ENCODE measurements at regions not wholly inside any gene's neighbourhood (a gene's known extent, or its start where the extent isn't known, plus 50 kb on each side); places are given as distances from the start of the nearest gene placed in this dataset.
"Not testable (repeated sequence)": the region's sequence is repeated elsewhere in the genome, so short reads cannot be mapped to it uniquely, and the experiment has no call there.

DNA sequence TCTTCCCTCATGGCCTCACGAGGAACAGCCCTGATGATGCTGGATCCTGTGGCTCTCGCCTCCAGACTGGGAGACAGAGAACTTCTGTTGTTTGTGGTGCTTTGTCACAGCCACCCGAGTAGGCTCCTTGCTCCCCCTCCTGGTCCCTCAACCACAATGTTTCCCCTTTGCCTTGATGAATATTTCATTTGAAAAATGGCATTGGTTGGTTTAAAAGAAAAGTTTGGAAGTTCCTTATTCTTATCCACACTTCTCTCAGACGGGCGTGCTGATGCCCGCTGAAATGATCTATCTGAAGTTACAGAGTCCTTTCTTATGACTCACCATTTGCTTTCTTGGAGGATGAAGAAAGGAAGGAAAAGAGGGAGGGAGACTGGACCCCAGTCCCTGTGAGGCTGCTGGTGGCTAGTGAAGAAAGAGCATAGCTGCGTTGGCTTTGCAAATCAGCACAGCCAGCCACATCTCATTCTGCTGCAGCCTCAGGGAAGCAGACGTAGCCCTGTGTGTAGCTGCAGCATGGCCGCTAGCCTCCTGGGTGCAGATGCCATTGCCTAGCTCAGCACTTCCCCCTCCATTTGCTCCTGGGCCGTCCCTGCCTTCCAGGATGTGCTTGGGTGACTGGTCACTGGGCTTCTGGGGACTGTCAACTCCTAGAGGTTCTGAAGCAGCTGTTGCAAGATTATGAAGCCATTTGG is 185.9 kb downstream of the ERCC6L2 start:
- Histone ChIP-seq H3K4me3 (ENCODE audit: low read depth, low read length) (no peak overlapping the region), H3K36me3 (ENCODE audit: control insufficient read depth, insufficient read depth, low read length) (no peaks in the 10 kb centered on the region), H3K27me3 (ENCODE audit: control insufficient read depth, insufficient read depth, low read length) (no peaks in the 10 kb centered on the region)
- DNase-seq (ENCODE audit: low read depth): no peak
- TF ChIP-seq, protein P1, sequence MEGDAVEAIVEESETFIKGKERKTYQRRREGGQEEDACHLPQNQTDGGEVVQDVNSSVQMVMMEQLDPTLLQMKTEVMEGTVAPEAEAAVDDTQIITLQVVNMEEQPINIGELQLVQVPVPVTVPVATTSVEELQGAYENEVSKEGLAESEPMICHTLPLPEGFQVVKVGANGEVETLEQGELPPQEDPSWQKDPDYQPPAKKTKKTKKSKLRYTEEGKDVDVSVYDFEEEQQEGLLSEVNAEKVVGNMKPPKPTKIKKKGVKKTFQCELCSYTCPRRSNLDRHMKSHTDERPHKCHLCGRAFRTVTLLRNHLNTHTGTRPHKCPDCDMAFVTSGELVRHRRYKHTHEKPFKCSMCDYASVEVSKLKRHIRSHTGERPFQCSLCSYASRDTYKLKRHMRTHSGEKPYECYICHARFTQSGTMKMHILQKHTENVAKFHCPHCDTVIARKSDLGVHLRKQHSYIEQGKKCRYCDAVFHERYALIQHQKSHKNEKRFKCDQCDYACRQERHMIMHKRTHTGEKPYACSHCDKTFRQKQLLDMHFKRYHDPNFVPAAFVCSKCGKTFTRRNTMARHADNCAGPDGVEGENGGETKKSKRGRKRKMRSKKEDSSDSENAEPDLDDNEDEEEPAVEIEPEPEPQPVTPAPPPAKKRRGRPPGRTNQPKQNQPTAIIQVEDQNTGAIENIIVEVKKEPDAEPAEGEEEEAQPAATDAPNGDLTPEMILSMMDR (IDR thresholded peaks at IDR 0.05; ENCODE audit: insufficient read depth, low read length, poor library complexity, severe bottlenecking): peak; percentile 44

DNA sequence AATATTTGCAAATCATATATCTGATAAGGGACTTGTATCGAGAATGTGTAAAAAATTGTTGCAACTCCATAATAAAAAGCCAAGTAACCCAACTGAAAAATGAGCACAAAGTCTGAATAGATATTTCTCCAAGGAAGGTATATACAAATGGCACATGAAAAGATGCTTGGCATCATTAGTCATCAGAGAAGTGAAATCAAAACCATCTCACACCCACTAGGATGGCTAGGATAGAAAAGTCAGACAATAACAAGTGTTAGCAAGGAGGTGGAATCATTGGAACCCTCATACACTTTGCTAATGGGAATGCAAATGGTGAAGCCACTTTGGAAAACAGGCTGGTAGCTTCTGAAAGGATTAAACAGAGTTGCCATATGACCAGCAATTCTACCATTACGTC is 182.7 kb downstream of the ERCC6L2 start:
- no peaks in the 10 kb centered on the region for H3K36me3 ChIP-seq (ENCODE audit: control insufficient read depth, insufficient read depth, low read length)
- no peaks in the 10 kb centered on the region for H3K27me3 ChIP-seq (ENCODE audit: control insufficient read depth, insufficient read depth, low read length)
- no peak for DNase-seq (ENCODE audit: low read depth)
- TF ChIP-seq, protein P1 (IDR thresholded peaks at IDR 0.05; ENCODE audit: insufficient read depth, low read length, poor library complexity, severe bottlenecking): no peak
- H3K4me3 ChIP-seq (ENCODE audit: low read depth, low read length): no peak overlapping the region

DNA sequence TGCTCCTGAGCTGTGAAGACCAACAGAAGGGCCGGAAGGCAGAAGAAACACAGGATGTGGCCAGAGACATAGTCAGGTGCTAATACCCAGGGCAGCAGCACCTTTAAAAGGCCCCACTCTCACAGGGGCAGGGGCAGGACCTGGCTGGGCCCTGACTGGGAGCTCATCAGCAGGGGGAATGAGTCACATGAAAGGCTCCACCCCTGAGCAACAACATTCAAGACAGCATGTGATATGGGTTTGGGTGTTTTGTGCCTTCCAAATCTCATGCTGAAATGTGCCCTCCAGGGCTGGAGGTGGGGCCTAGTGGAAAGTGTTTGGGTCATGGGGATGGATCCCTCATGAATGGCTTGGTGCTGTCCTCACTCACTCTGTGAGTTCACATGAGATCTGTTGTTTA is 181.7 kb downstream of the ERCC6L2 start:
- no peak for DNase-seq (ENCODE audit: low read depth)

DNA sequence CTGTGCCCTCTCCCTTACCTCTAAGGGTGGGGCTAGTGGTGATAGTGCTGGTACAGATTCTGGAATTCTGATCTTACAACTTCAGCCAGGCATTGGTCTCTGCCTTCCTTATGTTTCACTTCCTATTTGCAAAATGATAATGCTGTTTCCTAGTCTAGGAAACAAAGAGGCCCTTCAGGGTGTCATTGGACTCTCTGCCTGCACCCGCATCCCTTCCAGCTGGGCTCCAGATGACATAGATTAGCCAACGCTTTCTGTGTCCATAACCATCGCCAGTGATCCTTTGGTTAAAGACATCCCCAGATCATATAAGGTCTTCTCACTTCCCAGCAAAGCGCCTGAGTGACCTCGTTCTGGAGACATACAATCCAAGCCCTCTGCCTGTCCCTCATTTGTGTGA is 180.7 kb downstream of the ERCC6L2 start:
- DNase-seq (ENCODE audit: low read depth): no peak
- H3K36me3 ChIP-seq (ENCODE audit: control insufficient read depth, insufficient read depth, low read length): no peaks in the 10 kb centered on the region
- no peak overlapping the region for H3K4me3 ChIP-seq (ENCODE audit: low read depth, low read length)
- TF ChIP-seq, protein P1 (IDR thresholded peaks at IDR 0.05; ENCODE audit: insufficient read depth, low read length, poor library complexity, severe bottlenecking): no peak
- H3K27me3 ChIP-seq (ENCODE audit: control insufficient read depth, insufficient read depth, low read length): no peaks in the 10 kb centered on the region

More for the DNA sequence above, 181.7 kb downstream of the ERCC6L2 start:
- no peaks in the 10 kb centered on the region for H3K27me3 ChIP-seq (ENCODE audit: control insufficient read depth, insufficient read depth, low read length)
- TF ChIP-seq, protein P1 (IDR thresholded peaks at IDR 0.05; ENCODE audit: insufficient read depth, low read length, poor library complexity, severe bottlenecking): no peak
- no peak overlapping the region for H3K4me3 ChIP-seq (ENCODE audit: low read depth, low read length)
- no peaks in the 10 kb centered on the region for H3K36me3 ChIP-seq (ENCODE audit: control insufficient read depth, insufficient read depth, low read length)

DNA sequence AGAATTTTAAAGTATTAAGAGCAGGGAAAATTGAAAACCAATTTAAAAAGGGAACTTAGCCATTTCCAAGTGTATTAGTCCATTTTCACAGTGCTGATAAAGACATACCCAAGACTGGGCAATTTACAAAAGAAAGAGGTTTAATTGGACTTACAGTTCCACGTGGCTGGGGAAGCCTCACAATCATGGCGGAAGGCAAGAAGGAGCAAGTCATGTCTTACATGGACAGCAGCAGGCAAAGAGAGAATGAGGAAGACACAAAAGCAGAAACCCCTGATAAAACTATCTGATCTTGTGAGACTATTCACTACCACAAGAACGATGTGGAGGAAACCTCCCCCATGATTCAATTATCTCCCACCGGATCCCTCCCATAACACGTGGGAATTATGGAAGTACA is 178.8 kb downstream of the ERCC6L2 start:
- not testable (repeated sequence) for DNase-seq (ENCODE audit: low read depth); H3K4me3 ChIP-seq (ENCODE audit: low read depth, low read length); H3K27me3 ChIP-seq (ENCODE audit: control insufficient read depth, insufficient read depth, low read length); H3K36me3 ChIP-seq (ENCODE audit: control insufficient read depth, insufficient read depth, low read length)

DNA sequence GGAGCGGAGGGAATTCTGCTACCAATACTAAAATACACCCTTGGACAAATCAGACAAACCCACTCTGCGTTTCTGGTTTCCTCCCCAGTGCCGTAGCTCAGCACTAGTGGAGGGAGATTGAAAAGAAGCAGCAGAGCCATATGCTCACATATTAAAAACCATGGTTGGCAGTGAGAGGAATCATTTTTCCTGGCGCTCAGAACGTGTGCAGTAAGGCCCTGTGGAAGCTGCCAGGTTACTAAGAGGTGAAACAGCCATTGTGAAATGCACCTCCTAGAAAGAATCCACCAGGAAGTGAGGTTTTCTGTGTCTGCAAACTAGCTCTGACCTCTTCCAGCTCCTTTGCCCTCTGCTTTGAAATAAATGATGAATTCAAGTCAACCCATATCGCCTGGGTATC is 177.2 kb downstream of the ERCC6L2 start:
- TF ChIP-seq, protein P1 (IDR thresholded peaks at IDR 0.05; ENCODE audit: insufficient read depth, low read length, poor library complexity, severe bottlenecking): no peak
- Histone ChIP-seq H3K27me3 (ENCODE audit: control insufficient read depth, insufficient read depth, low read length) (no peaks in the 10 kb centered on the region), H3K4me3 (ENCODE audit: low read depth, low read length) (no peak overlapping the region), H3K36me3 (ENCODE audit: control insufficient read depth, insufficient read depth, low read length) (no peaks in the 10 kb centered on the region)
- no peak for DNase-seq (ENCODE audit: low read depth)
